ENCODE measurements at regions not wholly inside any gene's neighbourhood (a gene's known extent, or its start where the extent isn't known, plus 50 kb on each side); places are given as distances from the start of the nearest gene placed in this dataset.

GRCh38 chr3:13249664-13250390, 170.3 kb downstream of the NUP210 start:
- DNase-seq (ENCODE audit: low read depth in 3 of 3, low spot score in 2 of 3): no peak

GRCh38 chr3:13248640-13249039, 171.5 kb downstream of the NUP210 start:
- DNase-seq (ENCODE audit: low read depth in 3 of 3, low spot score in 2 of 3): no peak

- DNase-seq (ENCODE audit: low read depth in 3 of 3, low spot score in 2 of 3): no peak
These were observed 172.4 kb upstream of the IQSEC1 start for GRCh38 chr3:13245615-13245978.

GRCh38 chr3:13243586-13243985, 170.4 kb upstream of the IQSEC1 start:
- DNase-seq (ENCODE audit: low read depth in 3 of 3, low spot score in 2 of 3): no peak

GRCh38 chr3:13242364-13242737, 169.1 kb upstream of the IQSEC1 start:
- no peak for DNase-seq (ENCODE audit: low read depth in 3 of 3, low spot score in 2 of 3)

- no peak for DNase-seq (ENCODE audit: low read depth in 3 of 3, low spot score in 2 of 3)
These were observed 168.6 kb upstream of the IQSEC1 start for GRCh38 chr3:13241621-13242363.

GRCh38 chr3:13240928-13241618, 167.8 kb upstream of the IQSEC1 start:
- no peak for DNase-seq (ENCODE audit: low read depth in 3 of 3, low spot score in 2 of 3)

GRCh38 chr3:13239467-13239760, 166.2 kb upstream of the IQSEC1 start:
- no peak for DNase-seq (ENCODE audit: low read depth in 3 of 3, low spot score in 2 of 3)

GRCh38 chr3:13238687-13239466, 165.6 kb upstream of the IQSEC1 start:
- no peak for DNase-seq (ENCODE audit: low read depth in 3 of 3, low spot score in 2 of 3)

- DNase-seq (ENCODE audit: low read depth in 3 of 3, low spot score in 2 of 3): no peak
These were observed 164.7 kb upstream of the IQSEC1 start for GRCh38 chr3:13237776-13238490.

- no peak for DNase-seq (ENCODE audit: low read depth in 3 of 3, low spot score in 2 of 3)
These were observed 163.4 kb upstream of the IQSEC1 start for GRCh38 chr3:13236557-13237173.

- DNase-seq (ENCODE audit: low read depth in 3 of 3, low spot score in 2 of 3): no peak
These were observed 162.7 kb upstream of the IQSEC1 start for GRCh38 chr3:13235897-13236296.

GRCh38 chr3:13235079-13235478, 161.8 kb upstream of the IQSEC1 start:
- DNase-seq (ENCODE audit: low read depth in 3 of 3, low spot score in 2 of 3): no peak

- no peak for DNase-seq (ENCODE audit: low read depth in 3 of 3, low spot score in 2 of 3)
These were observed 161.4 kb upstream of the IQSEC1 start for GRCh38 chr3:13234666-13235065.

- no peak for DNase-seq (ENCODE audit: low read depth in 3 of 3, low spot score in 2 of 3)
These were observed 160.6 kb upstream of the IQSEC1 start for GRCh38 chr3:13233487-13234485.

- peak in 1 of 3 donors; percentile 26 for DNase-seq (ENCODE audit: low read depth in 3 of 3, low spot score in 2 of 3)
These were observed 158.8 kb upstream of the IQSEC1 start for GRCh38 chr3:13231781-13232666.

GRCh38 chr3:13229273-13229949, 156.2 kb upstream of the IQSEC1 start:
- DNase-seq (ENCODE audit: low read depth in 3 of 3, low spot score in 2 of 3): no peak
